Vagina (tissue), 2 donors: ENCODE measurements at regions not wholly inside any gene's neighbourhood (a gene's known extent, or its start where the extent isn't known, plus 50 kb on each side); places are given as distances from the start of the nearest gene placed in this dataset.
A peak's percentile ranks its signal among the peaks of the same experiment; 100 is the strongest.

Experiments
- DNase-seq, 2 donors: peaks; one replicate each; pipeline ENCODE4 v3.0.0-alpha.2; 2017; ENCODE audit errors: extremely low spot score in 2 of 2
- H3K27ac ChIP-seq: fragments of 200-600 bp; sonication (generic); one replicate; pipeline ENCODE4 v1.5.1; 2019
- H3K27me3 ChIP-seq: fragments of 200-600 bp; sonication (generic); one replicate; pipeline ENCODE4 v1.5.1; 2019
- H3K36me3 ChIP-seq, 2 donors: fragments of 200-600 bp; sonication (generic); one replicate each; pipeline ENCODE4 v1.5.1; 2017 to 2019
- H3K4me1 ChIP-seq: fragments of 200-600 bp; sonication (generic); one replicate; pipeline ENCODE4 v1.5.1; 2019
- H3K4me3 ChIP-seq, 2 donors: fragments of 200-600 bp; sonication (generic); 1 replicate in 1 of 2; 2 replicates in 1 of 2; pipeline ENCODE4 v1.5.1; 2016 to 2019
- H3K9me3 ChIP-seq: fragments of 200-600 bp; sonication (generic); one replicate; pipeline ENCODE4 v1.5.1; 2019
- POLR2A ChIP-seq, 2 donors: fragments of 450-650 bp; IDR thresholded peaks; one replicate each; pipeline ENCODE4 v1.6.1; 2017; ENCODE audit warnings: antibody characterized with exemption in 2 of 2, mild to moderate bottlenecking in 2 of 2, moderate library complexity in 2 of 2
- POLR2AphosphoS5 ChIP-seq, 2 donors: sonication (generic); formaldehyde crosslinking; IDR thresholded peaks; one replicate each; pipeline ENCODE4 v1.9.0; 2017; ENCODE audit warnings: antibody characterized with exemption in 2 of 2, mild to moderate bottlenecking in 2 of 2, low read depth in 1 of 2; ENCODE audit not compliant: insufficient read depth in 1 of 2
- intact Hi-C: fragments of 100-400 bp; cut with DNase I; formaldehyde crosslinking; loops from one replicate; pipeline ENCODE4 v1.15.1; 2023
- TF ChIP-seq, protein P1 (sequence below), 3 experiments: fragments of 450-650 bp in 2 of 3; fragments of 200-600 bp in 1 of 3; sonication (generic) in 1 of 3; IDR thresholded peaks; one replicate each; pipeline ENCODE4 v1.5.1; 2017 to 2019; ENCODE audit warnings: antibody characterized with exemption in 3 of 3, mild to moderate bottlenecking in 2 of 3, moderate library complexity in 2 of 3

DNA sequence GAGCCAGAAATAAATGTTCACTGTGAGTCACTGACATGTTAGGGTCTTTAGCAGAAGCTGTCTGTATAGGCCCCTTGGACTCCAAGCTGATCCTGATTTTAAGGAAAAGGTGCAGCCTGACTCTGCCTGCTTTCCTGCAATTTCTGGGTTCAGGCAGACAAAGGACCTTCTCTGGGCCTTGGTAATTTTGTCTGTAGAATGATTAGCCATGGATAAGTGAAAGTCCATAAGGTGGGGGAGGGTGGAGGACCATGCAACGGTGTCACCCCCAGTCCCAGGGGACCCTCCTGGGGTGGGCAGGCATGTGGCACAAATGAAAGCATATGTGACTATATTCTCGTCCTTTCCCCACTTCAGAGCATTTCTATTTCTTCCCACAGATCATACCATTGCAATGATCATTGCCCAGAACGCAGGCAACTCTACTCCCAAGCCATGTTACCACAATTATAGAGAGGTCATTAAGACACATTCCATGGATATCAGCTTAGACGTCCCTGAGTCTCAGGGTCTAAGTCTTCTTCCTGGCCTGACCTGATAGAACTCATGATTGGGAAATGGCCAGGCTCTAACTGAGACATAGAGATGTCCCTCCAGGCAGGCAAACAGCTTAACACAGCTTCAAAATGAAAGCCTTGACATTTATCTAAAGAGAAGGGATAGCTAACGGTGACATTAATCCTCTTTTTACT lies 157.9 kb upstream of the ALDH1B1 start:
- no peaks in the 10 kb centered on the region for H3K9me3 ChIP-seq
- no peaks in the 10 kb centered on the region for H3K4me1 ChIP-seq
- H3K4me3 ChIP-seq = no peak overlapping the region
- H3K27me3 ChIP-seq = no peaks in the 10 kb centered on the region
- no peak overlapping the region for H3K27ac ChIP-seq
- TF ChIP-seq POLR2A (IDR thresholded peaks at IDR 0.05) (no peak), POLR2AphosphoS5 (IDR thresholded peaks at IDR 0.05; ENCODE audit: insufficient read depth in 1 of 2, low read depth in 1 of 2) (no peak)
- TF ChIP-seq, protein P1, sequence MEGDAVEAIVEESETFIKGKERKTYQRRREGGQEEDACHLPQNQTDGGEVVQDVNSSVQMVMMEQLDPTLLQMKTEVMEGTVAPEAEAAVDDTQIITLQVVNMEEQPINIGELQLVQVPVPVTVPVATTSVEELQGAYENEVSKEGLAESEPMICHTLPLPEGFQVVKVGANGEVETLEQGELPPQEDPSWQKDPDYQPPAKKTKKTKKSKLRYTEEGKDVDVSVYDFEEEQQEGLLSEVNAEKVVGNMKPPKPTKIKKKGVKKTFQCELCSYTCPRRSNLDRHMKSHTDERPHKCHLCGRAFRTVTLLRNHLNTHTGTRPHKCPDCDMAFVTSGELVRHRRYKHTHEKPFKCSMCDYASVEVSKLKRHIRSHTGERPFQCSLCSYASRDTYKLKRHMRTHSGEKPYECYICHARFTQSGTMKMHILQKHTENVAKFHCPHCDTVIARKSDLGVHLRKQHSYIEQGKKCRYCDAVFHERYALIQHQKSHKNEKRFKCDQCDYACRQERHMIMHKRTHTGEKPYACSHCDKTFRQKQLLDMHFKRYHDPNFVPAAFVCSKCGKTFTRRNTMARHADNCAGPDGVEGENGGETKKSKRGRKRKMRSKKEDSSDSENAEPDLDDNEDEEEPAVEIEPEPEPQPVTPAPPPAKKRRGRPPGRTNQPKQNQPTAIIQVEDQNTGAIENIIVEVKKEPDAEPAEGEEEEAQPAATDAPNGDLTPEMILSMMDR (IDR thresholded peaks at IDR 0.05) = no peak
- DNase-seq = peak in 1 of 2 donors; percentile 64
- no peaks in the 10 kb centered on the region for H3K36me3 ChIP-seq
- intact Hi-C loops = no loop called here

DNA sequence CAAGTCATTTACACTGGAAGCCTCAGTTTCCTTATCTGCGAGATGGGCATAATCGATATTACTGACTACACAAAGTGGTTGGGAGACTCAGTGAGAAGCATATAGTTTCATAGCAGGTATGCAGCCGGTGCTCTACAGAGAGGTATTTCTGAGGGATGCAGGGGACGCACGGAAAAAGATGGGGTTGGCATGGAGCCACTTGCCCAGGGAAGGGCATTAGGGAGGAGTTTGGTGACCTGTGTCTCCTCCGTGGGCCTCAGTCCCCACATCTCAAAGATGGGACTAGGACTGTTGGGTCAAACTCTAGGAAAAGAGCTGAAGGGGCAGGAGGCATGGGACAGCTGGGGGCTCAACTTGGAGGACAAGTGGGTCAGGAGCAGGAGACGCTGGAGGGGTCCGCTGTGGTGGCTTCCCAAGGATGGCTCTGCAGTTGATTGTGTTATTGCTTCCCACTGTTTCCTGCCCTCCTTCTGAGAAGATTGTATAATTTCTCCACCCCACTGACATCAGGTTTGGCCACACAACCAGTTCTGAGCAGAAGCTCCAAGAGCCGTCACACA lies 158.6 kb upstream of the ALDH1B1 start:
- H3K4me3 ChIP-seq = no peak overlapping the region
- H3K36me3 ChIP-seq = no peaks in the 10 kb centered on the region
- H3K4me1 ChIP-seq = no peaks in the 10 kb centered on the region
- no peaks in the 10 kb centered on the region for H3K27me3 ChIP-seq
- TF ChIP-seq POLR2AphosphoS5 (IDR thresholded peaks at IDR 0.05; ENCODE audit: insufficient read depth in 1 of 2, low read depth in 1 of 2) (no peak), POLR2A (IDR thresholded peaks at IDR 0.05) (no peak)
- TF ChIP-seq, protein P1 (IDR thresholded peaks at IDR 0.05) = no peak
- intact Hi-C loops = no loop called here
- DNase-seq = peak in 1 of 2 donors; percentile 67
- H3K9me3 ChIP-seq = no peaks in the 10 kb centered on the region
- H3K27ac ChIP-seq = no peak overlapping the region

DNA sequence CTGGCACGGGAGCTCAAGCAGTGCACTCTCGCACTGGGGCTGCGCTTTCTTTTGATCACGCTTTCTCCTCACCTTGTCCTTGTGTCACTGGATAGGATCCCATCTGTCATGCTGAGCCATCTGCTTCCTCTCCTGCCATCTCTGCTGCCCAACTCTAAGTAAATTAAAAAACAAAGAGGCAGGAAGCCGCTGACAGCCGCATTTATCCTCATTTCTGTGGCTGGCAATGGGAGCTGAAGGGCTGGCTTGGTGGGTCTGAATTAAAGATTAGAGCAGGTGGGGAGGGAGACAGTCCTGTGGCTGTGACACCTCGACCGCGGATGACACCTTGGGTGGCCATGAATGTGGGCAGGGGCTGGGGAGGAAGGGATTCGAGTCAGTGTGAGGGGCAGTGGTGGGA lies 159.2 kb upstream of the ALDH1B1 start:
- no peaks in the 10 kb centered on the region for H3K4me1 ChIP-seq
- no peaks in the 10 kb centered on the region for H3K27me3 ChIP-seq
- TF ChIP-seq POLR2A (IDR thresholded peaks at IDR 0.05) = no peak
- no peak for TF ChIP-seq POLR2AphosphoS5 (IDR thresholded peaks at IDR 0.05; ENCODE audit: insufficient read depth in 1 of 2, low read depth in 1 of 2)
- TF ChIP-seq, protein P1 (IDR thresholded peaks at IDR 0.05) = no peak
- no peaks in the 10 kb centered on the region for H3K9me3 ChIP-seq
- peak; percentile 58 to 67 for DNase-seq
- intact Hi-C loops = no loop called here
- no peak overlapping the region for H3K27ac ChIP-seq
- H3K36me3 ChIP-seq = no peaks in the 10 kb centered on the region
- H3K4me3 ChIP-seq = no peak overlapping the region

DNA sequence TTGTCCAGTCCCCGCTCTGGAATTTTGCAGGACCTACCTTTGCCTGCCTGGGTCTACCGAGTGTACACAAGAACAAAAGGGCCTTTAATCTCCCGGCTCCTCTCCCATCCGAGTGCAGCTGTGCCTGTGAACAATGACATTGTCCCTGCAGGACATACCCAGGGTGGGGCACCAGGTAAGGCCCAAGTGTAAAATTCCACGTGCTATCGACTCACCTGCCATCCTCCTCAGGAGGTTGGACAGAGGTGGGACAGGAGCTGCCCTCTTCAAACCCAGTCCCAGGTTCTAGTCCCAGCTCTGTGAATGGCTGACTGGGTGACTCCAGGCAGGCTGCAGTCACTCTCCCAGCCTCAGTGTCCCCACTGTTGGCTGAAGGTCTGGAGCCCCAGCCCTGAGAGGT lies 159.6 kb upstream of the ALDH1B1 start:
- no peaks in the 10 kb centered on the region for H3K27me3 ChIP-seq
- TF ChIP-seq, protein P1 (IDR thresholded peaks at IDR 0.05) = no peak
- TF ChIP-seq POLR2A (IDR thresholded peaks at IDR 0.05) (no peak), POLR2AphosphoS5 (IDR thresholded peaks at IDR 0.05; ENCODE audit: insufficient read depth in 1 of 2, low read depth in 1 of 2) (no peak)
- no peak overlapping the region for H3K4me3 ChIP-seq
- H3K9me3 ChIP-seq = no peaks in the 10 kb centered on the region
- peak in 1 of 2 donors; percentile 90 for DNase-seq
- no peaks in the 10 kb centered on the region for H3K36me3 ChIP-seq
- no peak overlapping the region for H3K27ac ChIP-seq
- no peaks in the 10 kb centered on the region for H3K4me1 ChIP-seq
- intact Hi-C loops = no loop called here

DNA sequence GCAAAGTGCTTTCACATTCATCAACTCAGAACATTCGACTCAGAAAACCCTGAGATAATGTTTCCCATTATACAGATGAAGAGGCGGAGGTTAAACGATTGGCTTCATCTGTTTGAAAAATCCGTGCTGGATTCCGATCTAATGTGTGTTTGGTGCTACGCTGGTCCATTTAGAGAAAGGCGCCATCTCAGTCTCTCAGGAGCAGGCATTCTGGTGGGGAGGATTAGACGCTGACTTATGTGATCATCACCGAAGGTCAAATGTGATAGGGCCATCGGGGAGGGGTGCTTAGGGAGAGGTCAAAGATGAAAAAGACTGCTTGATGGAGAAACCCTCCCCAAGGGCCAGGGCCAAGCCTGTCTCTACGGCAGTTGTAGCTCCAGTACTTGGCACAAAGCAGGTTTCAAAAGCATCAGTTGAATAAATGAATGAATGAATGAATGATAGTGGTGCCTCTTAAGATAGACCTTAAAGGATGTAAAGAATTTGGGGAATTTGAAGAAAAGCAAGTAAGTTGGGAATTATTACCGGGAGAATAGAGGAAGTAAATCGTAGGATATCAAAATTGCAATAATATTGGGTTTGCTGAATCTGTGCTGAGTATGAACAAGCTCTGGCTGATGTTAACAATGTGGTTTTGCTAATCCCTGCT lies 160.6 kb upstream of the SHB start:
- Histone ChIP-seq H3K36me3 (no peaks in the 10 kb centered on the region), H3K27ac (no peak overlapping the region), H3K4me1 (peaks cover 10% of the 10 kb centered on the region), H3K27me3 (no peaks in the 10 kb centered on the region), H3K4me3 (no peak overlapping the region), H3K9me3 (no peaks in the 10 kb centered on the region)
- peak; percentile 37 to 42 for DNase-seq
- intact Hi-C loops = no loop called here
- TF ChIP-seq POLR2A (IDR thresholded peaks at IDR 0.05) (no peak), POLR2AphosphoS5 (IDR thresholded peaks at IDR 0.05; ENCODE audit: insufficient read depth in 1 of 2, low read depth in 1 of 2) (no peak)
- TF ChIP-seq, protein P1 (IDR thresholded peaks at IDR 0.05) = no peak
